ENCODE measurements at regions not wholly inside any gene's neighbourhood (a gene's known extent, or its start where the extent isn't known, plus 50 kb on each side); places are given as distances from the start of the nearest gene placed in this dataset.

- TF ChIP-seq CTCF (IDR thresholded peaks at IDR 0.05) (no peak), POLR2A (IDR thresholded peaks at IDR 0.05) (no peak)
Measured at GRCh38 chr14:56027916-56028712, 90.1 kb upstream of the PELI2 start.

Measured in thyroid gland (tissue), 4 donors.